ENCODE measurements at regions not wholly inside any gene's neighbourhood (a gene's known extent, or its start where the extent isn't known, plus 50 kb on each side); places are given as distances from the start of the nearest gene placed in this dataset.

DNA sequence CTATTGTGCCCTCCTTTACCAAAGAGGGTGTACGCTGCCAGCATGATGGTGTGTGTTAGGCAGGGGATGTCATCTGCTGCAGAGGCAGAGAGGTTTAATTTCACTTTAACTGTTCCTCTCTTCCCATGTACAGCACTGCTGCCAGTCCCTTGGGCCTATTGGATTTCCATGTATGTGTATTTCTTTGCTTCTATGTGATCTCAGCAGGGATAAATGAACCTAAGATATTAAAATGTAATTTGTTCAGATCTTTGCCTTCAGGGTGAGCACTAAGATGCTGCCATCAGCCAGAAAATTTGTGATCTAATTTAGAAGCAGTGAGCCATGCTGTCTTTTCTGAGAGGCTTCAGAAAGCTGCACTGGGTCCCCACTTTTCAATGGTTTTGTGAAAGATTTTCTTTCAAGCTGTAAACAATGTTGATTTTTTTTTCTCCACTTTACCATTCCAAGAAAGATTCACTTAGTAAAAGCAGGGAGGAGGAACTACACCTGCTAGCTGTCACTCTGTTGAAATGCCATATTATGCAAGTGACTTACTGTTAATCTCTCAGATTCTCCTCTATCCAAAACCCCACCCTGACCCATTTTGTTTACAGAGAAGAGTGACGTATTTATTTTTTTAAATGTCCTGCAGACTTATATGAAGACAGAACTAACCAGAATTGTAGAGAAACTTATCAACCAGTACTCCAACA, 261.9 kb downstream of the TBL1XR1 start:
- no peak overlapping the region for H3K4me3 ChIP-seq (replicated peaks; ENCODE audit: low read depth, low read length)
- TF ChIP-seq, protein P1, sequence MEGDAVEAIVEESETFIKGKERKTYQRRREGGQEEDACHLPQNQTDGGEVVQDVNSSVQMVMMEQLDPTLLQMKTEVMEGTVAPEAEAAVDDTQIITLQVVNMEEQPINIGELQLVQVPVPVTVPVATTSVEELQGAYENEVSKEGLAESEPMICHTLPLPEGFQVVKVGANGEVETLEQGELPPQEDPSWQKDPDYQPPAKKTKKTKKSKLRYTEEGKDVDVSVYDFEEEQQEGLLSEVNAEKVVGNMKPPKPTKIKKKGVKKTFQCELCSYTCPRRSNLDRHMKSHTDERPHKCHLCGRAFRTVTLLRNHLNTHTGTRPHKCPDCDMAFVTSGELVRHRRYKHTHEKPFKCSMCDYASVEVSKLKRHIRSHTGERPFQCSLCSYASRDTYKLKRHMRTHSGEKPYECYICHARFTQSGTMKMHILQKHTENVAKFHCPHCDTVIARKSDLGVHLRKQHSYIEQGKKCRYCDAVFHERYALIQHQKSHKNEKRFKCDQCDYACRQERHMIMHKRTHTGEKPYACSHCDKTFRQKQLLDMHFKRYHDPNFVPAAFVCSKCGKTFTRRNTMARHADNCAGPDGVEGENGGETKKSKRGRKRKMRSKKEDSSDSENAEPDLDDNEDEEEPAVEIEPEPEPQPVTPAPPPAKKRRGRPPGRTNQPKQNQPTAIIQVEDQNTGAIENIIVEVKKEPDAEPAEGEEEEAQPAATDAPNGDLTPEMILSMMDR (IDR thresholded peaks at IDR 0.05; ENCODE audit: low read length, missing control alignments), result no peak
- DNase-seq (ENCODE audit: low read depth), result no peak

DNA sequence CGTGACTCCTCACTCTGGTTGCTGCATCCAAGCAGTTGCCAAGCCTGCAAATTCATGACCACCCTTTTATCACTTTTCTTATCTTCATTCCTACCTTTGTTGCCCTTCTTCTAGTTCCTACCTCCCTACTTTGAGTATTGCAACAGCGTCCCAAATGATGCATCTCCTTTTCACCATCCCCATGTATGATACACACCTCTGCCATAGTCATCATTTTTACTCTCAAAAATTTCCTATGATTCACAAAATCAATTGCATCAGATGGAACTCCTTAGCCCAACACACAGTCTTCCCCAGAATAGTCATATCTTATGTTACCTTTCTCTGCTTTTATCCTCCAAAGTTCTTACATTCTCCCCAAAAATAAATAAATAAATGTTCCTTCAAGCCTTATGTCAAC, 262.6 kb downstream of the TBL1XR1 start:
- H3K4me3 ChIP-seq (replicated peaks; ENCODE audit: low read depth, low read length), result no peak overlapping the region
- TF ChIP-seq, protein P1 (IDR thresholded peaks at IDR 0.05; ENCODE audit: low read length, missing control alignments), result no peak
- no peak for DNase-seq (ENCODE audit: low read depth)

DNA sequence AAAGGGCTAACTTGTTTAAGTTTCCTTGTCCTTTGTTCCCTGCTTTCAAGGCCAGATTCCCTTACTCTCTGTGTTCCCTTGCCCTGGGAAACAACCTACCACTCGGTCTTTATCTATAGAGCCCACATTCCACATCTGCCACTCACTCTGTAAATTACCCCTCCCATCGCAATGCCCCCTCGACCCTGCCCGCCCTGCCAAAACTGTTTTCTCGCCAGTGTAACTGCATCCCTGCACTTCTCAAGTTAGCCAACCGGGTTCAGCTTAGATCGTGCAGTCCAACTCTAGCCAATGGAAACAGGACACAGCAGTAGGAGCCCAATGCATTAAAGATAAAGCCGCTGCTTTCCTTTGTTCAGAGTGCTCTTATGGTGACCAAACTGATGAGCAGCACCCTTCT, 263.6 kb downstream of the TBL1XR1 start:
- TF ChIP-seq, protein P1 (IDR thresholded peaks at IDR 0.05; ENCODE audit: low read length, missing control alignments), result no peak
- no peak for DNase-seq (ENCODE audit: low read depth)
- H3K4me3 ChIP-seq (replicated peaks; ENCODE audit: low read depth, low read length), result no peak overlapping the region

DNA sequence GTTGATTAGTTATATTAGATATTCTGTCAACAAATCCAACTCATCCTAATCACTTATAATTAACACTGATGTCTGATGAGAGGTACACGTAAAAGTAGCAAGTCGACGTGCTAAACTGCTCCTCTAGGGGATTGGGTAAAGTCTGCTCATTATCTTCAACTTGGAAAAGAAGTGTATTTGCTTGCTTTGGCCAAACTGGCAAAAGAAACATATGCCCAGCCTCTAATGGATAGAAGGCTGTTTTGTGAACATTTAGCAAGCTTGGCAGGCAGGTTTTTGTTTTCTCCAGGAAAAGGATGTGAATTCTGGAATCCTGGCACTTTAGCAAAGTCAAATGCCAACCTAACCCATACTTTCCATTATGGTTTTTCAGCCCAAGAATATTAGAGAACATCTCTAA, 264.8 kb downstream of the TBL1XR1 start:
- DNase-seq (ENCODE audit: low read depth), result no peak
- no peak overlapping the region for H3K4me3 ChIP-seq (replicated peaks; ENCODE audit: low read depth, low read length)
- TF ChIP-seq, protein P1 (IDR thresholded peaks at IDR 0.05; ENCODE audit: low read length, missing control alignments), result no peak

DNA sequence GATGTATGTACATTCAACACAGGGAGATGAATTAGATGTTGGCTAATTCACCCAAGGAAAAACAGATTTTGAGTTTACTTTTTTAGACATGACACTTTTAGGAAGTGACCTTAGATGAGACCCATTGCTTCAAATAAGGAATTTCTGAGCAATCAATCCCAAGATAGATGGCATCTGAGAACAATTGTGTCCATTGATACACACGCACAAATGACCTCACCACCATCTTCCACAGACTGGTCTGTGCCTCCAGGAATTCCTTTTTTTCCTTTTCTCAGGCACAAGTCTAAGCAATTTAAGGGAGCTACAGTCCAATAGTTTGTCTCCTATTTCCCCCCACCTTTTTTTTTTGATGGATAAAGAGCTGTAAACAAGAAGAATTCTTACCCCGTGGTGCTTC, 265.3 kb downstream of the TBL1XR1 start:
- TF ChIP-seq, protein P1 (IDR thresholded peaks at IDR 0.05; ENCODE audit: low read length, missing control alignments), result no peak
- DNase-seq (ENCODE audit: low read depth), result no peak

DNA sequence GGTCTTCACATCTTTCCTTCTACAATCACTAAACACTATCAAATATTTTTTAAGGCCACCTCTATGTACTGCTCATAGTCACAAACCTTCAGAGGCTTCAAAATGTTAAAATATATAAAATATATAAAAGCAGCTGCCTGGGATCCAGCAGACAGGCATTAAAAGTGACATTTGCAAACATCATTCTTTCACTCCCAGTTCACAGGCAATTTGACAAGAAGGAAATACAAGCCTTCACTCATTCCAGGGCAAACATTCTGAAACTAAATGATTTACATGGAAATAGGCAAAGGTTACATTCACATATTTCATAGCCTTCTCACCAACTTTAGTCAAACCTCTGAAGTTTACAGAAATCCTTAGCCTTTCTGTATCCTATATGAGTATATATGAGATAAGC, 266.3 kb downstream of the TBL1XR1 start:
- no peak overlapping the region for H3K4me3 ChIP-seq (replicated peaks; ENCODE audit: low read depth, low read length)
- no peak for DNase-seq (ENCODE audit: low read depth)
- TF ChIP-seq, protein P1 (IDR thresholded peaks at IDR 0.05; ENCODE audit: low read length, missing control alignments), result no peak

More for the DNA sequence above, 265.3 kb downstream of the TBL1XR1 start:
- no peak overlapping the region for H3K4me3 ChIP-seq (replicated peaks; ENCODE audit: low read depth, low read length)

DNA sequence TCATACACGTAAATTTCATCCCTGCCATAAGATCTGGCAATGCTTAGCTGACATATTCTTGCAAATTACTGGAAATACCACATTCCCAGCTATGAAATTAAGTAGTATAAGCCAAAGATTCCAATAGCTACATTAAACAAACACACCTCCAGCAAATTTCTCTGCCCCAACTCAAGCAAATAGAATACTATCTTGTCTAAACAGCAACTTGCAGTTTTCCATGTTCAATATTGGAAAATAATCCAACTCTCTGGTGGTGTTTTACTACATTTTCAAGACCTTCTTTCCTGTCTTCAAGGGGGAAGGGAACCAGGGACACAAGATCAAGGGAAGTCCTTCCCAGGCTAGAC, 268.7 kb downstream of the TBL1XR1 start:
- DNase-seq (ENCODE audit: low read depth), result no peak
- TF ChIP-seq, protein P1 (IDR thresholded peaks at IDR 0.05; ENCODE audit: low read length, missing control alignments), result no peak
- no peak overlapping the region for H3K4me3 ChIP-seq (replicated peaks; ENCODE audit: low read depth, low read length)
